ENCODE measurements at regions not wholly inside any gene's neighbourhood (a gene's known extent, or its start where the extent isn't known, plus 50 kb on each side); places are given as distances from the start of the nearest gene placed in this dataset.

GRCh38 chr6:139744891-139745290 is 370.4 kb upstream of the CITED2 start:
- H3K36me3 ChIP-seq, result no peaks in the 10 kb centered on the region
- H3K9me3 ChIP-seq, result no peaks in the 10 kb centered on the region
- no peak overlapping the region for H3K27ac ChIP-seq
- no peak for TF ChIP-seq CTCF (IDR thresholded peaks at IDR 0.05)
- H3K4me3 ChIP-seq, result no peak overlapping the region
- peaks cover 0 to 12% of the 10 kb centered on the region in 2 donors for H3K4me1 ChIP-seq
- no peak for DNase-seq (ENCODE audit: low spot score)
- H3K27me3 ChIP-seq, result no peaks in the 10 kb centered on the region

GRCh38 chr6:139743664-139744437 is 369.4 kb upstream of the CITED2 start:
- no peak for TF ChIP-seq CTCF (IDR thresholded peaks at IDR 0.05)
- Histone ChIP-seq H3K27me3 (no peaks in the 10 kb centered on the region), H3K4me1 (peaks cover 0 to 11% of the 10 kb centered on the region in 2 donors), H3K36me3 (no peaks in the 10 kb centered on the region), H3K9me3 (no peaks in the 10 kb centered on the region), H3K27ac (no peak overlapping the region), H3K4me3 (no peak overlapping the region)
- no peak for DNase-seq (ENCODE audit: low spot score)

- Histone ChIP-seq H3K27me3 (no peaks in the 10 kb centered on the region), H3K9me3 (no peaks in the 10 kb centered on the region), H3K27ac (no peak overlapping the region), H3K36me3 (no peaks in the 10 kb centered on the region), H3K4me1 (peaks cover 0 to 4% of the 10 kb centered on the region in 2 donors), H3K4me3 (no peak overlapping the region)
- TF ChIP-seq CTCF (IDR thresholded peaks at IDR 0.05), result no peak
- no peak for DNase-seq (ENCODE audit: low spot score)
Observed at GRCh38 chr6:139742671-139743070, 368.2 kb upstream of the CITED2 start.

- Histone ChIP-seq H3K4me3 (no peak overlapping the region), H3K4me1 (peaks cover 0 to 4% of the 10 kb centered on the region in 2 donors), H3K36me3 (no peaks in the 10 kb centered on the region), H3K9me3 (no peaks in the 10 kb centered on the region), H3K27ac (no peak overlapping the region), H3K27me3 (no peaks in the 10 kb centered on the region)
- no peak for DNase-seq (ENCODE audit: low spot score)
- TF ChIP-seq CTCF (IDR thresholded peaks at IDR 0.05), result no peak
Observed at GRCh38 chr6:139738801-139739455, 364.5 kb upstream of the CITED2 start.

- Histone ChIP-seq H3K4me3 (no peak overlapping the region), H3K4me1 (no peaks in the 10 kb centered on the region), H3K27ac (no peak overlapping the region), H3K36me3 (no peaks in the 10 kb centered on the region), H3K9me3 (no peaks in the 10 kb centered on the region), H3K27me3 (no peaks in the 10 kb centered on the region)
- DNase-seq (ENCODE audit: low spot score), result no peak
- TF ChIP-seq CTCF (IDR thresholded peaks at IDR 0.05), result no peak
Observed at GRCh38 chr6:139736325-139736906, 362.0 kb upstream of the CITED2 start.

Data from right atrium auricular region (tissue), 2 donors.